Fibroblast of pulmonary artery (primary cell): ENCODE measurements at regions not wholly inside any gene's neighbourhood (a gene's known extent, or its start where the extent isn't known, plus 50 kb on each side); places are given as distances from the start of the nearest gene placed in this dataset.
"Not testable (repeated sequence)": the region's sequence is repeated elsewhere in the genome, so short reads cannot be mapped to it uniquely, and the experiment has no call there.

Experiments used
- DNase-seq: peaks from one replicate; pipeline ENCODE4 v3.0.0-alpha.2; 2010; ENCODE audit warnings: low read depth
- H3K4me3 ChIP-seq: replicated peaks from 2 replicates; pipeline ENCODE4 v1.5.1; 2011; ENCODE audit warnings: low read depth, mild to moderate bottlenecking, control low read depth, low read length, moderate library complexity
- TF ChIP-seq, protein P1 (sequence below): IDR thresholded peaks from 2 replicates; pipeline ENCODE4 v1.5.1; 2011; ENCODE audit warnings: mild to moderate bottlenecking, control low read depth, low read length, inconsistent platforms; ENCODE audit errors: missing control alignments

DNA sequence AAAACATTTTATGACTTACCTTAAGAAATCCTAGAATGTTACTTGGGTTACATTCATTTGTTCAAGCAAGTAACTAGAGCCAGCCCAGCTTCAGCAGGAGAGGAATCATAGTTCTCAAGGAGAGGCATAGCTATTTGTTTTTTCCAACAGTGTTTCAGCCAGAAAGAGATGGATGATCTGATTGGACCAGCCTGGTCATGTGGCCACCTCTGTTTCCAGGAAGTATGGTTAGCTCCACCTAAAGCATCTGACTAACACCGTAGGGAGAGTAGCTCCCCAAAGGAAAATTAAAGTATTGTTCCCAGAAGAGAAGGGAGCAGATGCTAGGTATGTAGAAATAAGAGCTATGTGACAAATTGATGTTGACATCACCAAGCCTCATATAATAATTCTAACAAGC, 417.1 kb downstream of the TAFA4 start:
- no peak overlapping the region for H3K4me3 ChIP-seq
- DNase-seq, result no peak
- TF ChIP-seq, protein P1, sequence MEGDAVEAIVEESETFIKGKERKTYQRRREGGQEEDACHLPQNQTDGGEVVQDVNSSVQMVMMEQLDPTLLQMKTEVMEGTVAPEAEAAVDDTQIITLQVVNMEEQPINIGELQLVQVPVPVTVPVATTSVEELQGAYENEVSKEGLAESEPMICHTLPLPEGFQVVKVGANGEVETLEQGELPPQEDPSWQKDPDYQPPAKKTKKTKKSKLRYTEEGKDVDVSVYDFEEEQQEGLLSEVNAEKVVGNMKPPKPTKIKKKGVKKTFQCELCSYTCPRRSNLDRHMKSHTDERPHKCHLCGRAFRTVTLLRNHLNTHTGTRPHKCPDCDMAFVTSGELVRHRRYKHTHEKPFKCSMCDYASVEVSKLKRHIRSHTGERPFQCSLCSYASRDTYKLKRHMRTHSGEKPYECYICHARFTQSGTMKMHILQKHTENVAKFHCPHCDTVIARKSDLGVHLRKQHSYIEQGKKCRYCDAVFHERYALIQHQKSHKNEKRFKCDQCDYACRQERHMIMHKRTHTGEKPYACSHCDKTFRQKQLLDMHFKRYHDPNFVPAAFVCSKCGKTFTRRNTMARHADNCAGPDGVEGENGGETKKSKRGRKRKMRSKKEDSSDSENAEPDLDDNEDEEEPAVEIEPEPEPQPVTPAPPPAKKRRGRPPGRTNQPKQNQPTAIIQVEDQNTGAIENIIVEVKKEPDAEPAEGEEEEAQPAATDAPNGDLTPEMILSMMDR, result no peak

DNA sequence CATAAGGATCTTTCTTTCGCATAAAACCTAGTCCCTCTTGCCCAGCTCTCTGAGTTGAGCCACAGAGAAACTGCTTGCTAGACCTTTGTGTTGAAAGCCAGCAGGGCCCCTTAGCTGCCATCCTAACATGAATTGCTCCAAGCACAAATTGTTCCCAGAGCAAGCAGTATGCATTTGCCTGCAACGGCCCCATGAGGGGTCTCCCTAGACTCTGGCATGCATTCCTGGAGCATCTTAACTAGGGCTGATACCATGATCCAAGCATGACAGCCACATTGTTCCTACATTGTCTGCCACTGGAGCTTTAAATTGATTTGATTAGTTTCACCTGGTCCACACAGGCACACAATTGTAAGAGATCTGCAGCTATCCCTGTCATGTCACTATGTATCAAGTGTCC, 428.1 kb downstream of the TAFA4 start:
- no peak for DNase-seq
- TF ChIP-seq, protein P1, result no peak
- no peak overlapping the region for H3K4me3 ChIP-seq

DNA sequence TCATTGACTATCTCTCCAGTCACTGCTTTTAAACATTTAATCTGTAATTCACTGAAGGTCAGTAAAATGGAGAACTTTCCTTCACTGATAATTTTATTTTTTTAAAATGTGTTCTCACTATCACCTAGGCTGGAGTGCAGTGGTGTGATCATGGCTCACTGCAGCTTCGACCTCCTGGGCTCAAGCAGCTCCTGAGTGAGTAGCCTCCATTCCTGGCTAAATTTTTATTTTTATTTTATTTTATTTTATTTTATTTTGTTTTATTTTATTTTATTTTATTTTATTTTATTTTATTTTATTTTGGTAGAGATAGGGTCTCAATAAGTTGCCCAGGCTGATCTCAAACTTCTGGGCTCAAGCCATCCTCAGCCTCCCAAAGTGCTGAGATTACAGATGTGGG, 446.5 kb downstream of the TAFA4 start:
- DNase-seq, H3K4me3 ChIP-seq: not testable (repeated sequence)

DNA sequence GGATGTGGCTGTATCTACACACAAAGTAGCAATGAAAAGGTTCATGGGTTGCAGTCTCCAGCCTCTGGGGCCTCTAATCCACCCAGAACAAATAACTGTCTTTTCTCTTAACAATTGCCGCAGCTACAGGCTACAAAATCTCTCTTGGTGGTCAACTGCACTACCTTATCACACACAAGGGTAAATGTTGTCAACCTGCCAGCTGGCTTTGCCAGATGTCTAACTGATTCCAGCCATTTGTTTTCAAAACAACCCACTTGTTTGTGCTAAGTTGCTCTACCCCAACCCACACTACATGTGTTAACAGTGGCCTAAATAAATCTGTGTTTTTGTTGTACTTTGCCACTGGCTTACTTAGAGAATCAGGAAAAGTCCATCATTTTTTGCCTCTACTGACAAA, 447.3 kb downstream of the TAFA4 start:
- no peak overlapping the region for H3K4me3 ChIP-seq
- DNase-seq, result no peak
- TF ChIP-seq, protein P1, result no peak

DNA sequence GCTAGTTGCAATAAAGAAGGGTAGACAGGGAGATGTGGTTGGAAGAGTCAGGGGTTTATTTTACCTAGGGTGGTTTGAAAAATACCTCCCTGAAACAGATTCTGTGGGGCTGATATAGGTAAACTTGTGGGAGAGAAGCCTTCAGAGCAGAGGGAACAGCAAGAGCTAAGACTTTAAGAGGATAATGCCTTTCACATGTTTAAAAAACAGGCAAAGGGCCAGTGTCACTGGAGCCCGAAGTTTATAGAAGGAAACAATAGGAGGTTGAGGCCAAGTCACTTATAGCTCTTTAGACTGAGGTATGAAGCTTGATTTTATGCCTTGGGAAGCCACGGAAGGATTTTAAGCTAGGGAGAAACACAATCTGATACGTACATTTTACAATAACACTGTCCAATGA, 448.7 kb downstream of the TAFA4 start:
- no peak overlapping the region for H3K4me3 ChIP-seq
- DNase-seq, result no peak
- TF ChIP-seq, protein P1, result no peak

DNA sequence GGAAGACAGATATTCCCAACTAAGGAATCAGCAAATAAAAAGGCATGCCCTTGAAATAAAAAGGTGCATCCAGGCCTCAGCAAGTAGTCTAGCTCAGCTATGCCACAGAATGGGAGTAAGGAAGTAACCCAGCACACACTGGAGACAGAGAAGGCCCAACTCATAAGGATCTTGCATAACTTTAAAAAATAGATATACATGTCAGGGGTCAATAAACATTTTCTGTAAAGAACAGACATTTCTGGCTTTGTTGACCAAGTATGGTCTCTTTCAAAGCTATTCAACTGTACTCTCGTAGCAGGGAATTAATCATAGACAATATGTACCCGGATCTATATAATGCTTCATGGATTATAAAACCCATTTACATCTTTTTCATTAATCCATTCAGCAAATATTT, 449.3 kb downstream of the TAFA4 start:
- DNase-seq, result no peak
- H3K4me3 ChIP-seq, result no peak overlapping the region
- TF ChIP-seq, protein P1, result no peak

DNA sequence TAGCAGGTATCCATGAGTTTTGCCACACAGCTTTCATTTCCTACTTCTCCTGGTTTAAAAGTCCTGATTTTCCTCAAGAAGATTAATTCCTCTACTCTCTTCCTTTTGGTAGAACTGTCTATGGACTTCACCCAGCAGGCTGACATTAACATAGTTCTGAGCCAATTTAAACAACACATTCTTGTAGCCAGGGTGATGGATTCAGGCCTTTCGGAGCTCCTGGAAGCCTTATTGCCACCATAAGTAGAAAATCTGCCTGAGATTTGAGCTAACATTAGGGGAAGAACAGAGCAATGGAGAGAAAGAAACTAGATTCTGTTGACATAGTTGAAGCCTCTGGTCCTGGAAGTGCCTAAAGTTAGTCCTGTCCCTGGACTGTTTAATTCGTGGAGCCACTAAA, 449.8 kb downstream of the TAFA4 start:
- DNase-seq, result no peak

More for the DNA sequence above, 449.8 kb downstream of the TAFA4 start:
- TF ChIP-seq, protein P1, result no peak
- no peak overlapping the region for H3K4me3 ChIP-seq
